ENCODE measurements at regions not wholly inside any gene's neighbourhood (a gene's known extent, or its start where the extent isn't known, plus 50 kb on each side); places are given as distances from the start of the nearest gene placed in this dataset.

- Histone ChIP-seq H3K9me2 (replicated peaks; ENCODE audit: control insufficient read depth, low read length) (no peaks in the 10 kb centered on the region), H3K27me3 (ENCODE audit: control insufficient read depth, low read length) (no peaks in the 10 kb centered on the region), H3K9me3 (ENCODE audit: control insufficient read depth, insufficient read depth, low read length) (no peaks in the 10 kb centered on the region), H3F3A (ENCODE audit: control insufficient read depth, insufficient read depth) (no peaks in the 10 kb centered on the region), H3K4me2 (ENCODE audit: low read length) (no peak overlapping the region), H3K4me1 (ENCODE audit: control insufficient read depth, low read length) (no peaks in the 10 kb centered on the region), H3K79me2 (ENCODE audit: control insufficient read depth, low read length) (no peaks in the 10 kb centered on the region), H3K4me3 (ENCODE audit: low read length) (no peak overlapping the region), H3K27ac (ENCODE audit: low read depth, low read length) (no peak overlapping the region), H3K36me3 (ENCODE audit: control insufficient read depth, low read length) (no peaks in the 10 kb centered on the region), H4K20me1 (ENCODE audit: control insufficient read depth, insufficient read depth, low read depth, low read length) (no peaks in the 10 kb centered on the region)
- TF ChIP-seq CTCF (IDR thresholded peaks at IDR 0.05; ENCODE audit: low read depth, low read length, poor library complexity, severe bottlenecking) (no peak), EZH2phosphoT487 (IDR thresholded peaks at IDR 0.05; ENCODE audit: borderline replicate concordance, low read length) (no peak)
Measured at GRCh38 chr4:189505380-189505779, 435.3 kb upstream of the FRG1 start.

DNA sequence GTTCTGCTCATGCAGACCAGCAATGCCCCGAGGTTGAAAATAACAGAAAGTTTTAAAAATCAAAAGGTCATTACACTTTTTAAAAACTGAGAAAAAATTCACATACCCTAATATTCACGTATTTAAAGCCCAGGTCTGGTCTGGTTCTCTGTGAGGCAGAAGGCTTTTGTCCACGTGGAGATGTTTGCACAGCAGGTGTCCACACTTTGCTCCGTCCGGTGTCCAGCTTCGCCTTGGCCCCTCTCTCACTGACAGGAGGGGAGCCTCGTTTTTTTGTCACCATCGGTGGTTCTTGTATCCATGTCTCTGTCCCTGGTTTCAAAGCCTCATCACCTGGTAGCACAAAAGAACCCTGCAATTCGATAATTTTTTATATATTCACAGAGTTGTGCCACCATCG is 434.6 kb upstream of the FRG1 start:
- Histone ChIP-seq H3K4me2 (ENCODE audit: low read length) (no peak overlapping the region), H3F3A (ENCODE audit: control insufficient read depth, insufficient read depth) (no peaks in the 10 kb centered on the region), H4K20me1 (ENCODE audit: control insufficient read depth, insufficient read depth, low read depth, low read length) (no peaks in the 10 kb centered on the region), H3K4me3 (ENCODE audit: low read length) (no peak overlapping the region), H3K36me3 (ENCODE audit: control insufficient read depth, low read length) (no peaks in the 10 kb centered on the region), H3K27ac (ENCODE audit: low read depth, low read length) (no peak overlapping the region), H3K4me1 (ENCODE audit: control insufficient read depth, low read length) (no peaks in the 10 kb centered on the region), H3K79me2 (ENCODE audit: control insufficient read depth, low read length) (no peaks in the 10 kb centered on the region), H3K27me3 (ENCODE audit: control insufficient read depth, low read length) (no peaks in the 10 kb centered on the region), H3K9me3 (ENCODE audit: control insufficient read depth, insufficient read depth, low read length) (no peaks in the 10 kb centered on the region), H3K9me2 (replicated peaks; ENCODE audit: control insufficient read depth, low read length) (no peaks in the 10 kb centered on the region)
- TF ChIP-seq CTCF (IDR thresholded peaks at IDR 0.05; ENCODE audit: low read depth, low read length, poor library complexity, severe bottlenecking) (no peak), EZH2phosphoT487 (IDR thresholded peaks at IDR 0.05; ENCODE audit: borderline replicate concordance, low read length) (no peak)

- TF ChIP-seq CTCF (IDR thresholded peaks at IDR 0.05; ENCODE audit: low read depth, low read length, poor library complexity, severe bottlenecking) (no peak), EZH2phosphoT487 (IDR thresholded peaks at IDR 0.05; ENCODE audit: borderline replicate concordance, low read length) (no peak)
- H4K20me1 ChIP-seq (ENCODE audit: control insufficient read depth, insufficient read depth, low read depth, low read length): no peaks in the 10 kb centered on the region
- no peaks in the 10 kb centered on the region for H3K9me2 ChIP-seq (replicated peaks; ENCODE audit: control insufficient read depth, low read length)
- no peaks in the 10 kb centered on the region for H3K36me3 ChIP-seq (ENCODE audit: control insufficient read depth, low read length)
- H3K4me2 ChIP-seq (ENCODE audit: low read length): no peak overlapping the region
- H3K9me3 ChIP-seq (ENCODE audit: control insufficient read depth, insufficient read depth, low read length): no peaks in the 10 kb centered on the region
- H3K4me1 ChIP-seq (ENCODE audit: control insufficient read depth, low read length): no peaks in the 10 kb centered on the region
- H3K4me3 ChIP-seq (ENCODE audit: low read length): no peak overlapping the region
- no peaks in the 10 kb centered on the region for H3F3A ChIP-seq (ENCODE audit: control insufficient read depth, insufficient read depth)
- H3K27ac ChIP-seq (ENCODE audit: low read depth, low read length): no peak overlapping the region
- no peaks in the 10 kb centered on the region for H3K79me2 ChIP-seq (ENCODE audit: control insufficient read depth, low read length)
- H3K27me3 ChIP-seq (ENCODE audit: control insufficient read depth, low read length): no peaks in the 10 kb centered on the region
Measured at GRCh38 chr4:189507060-189507459, 433.6 kb upstream of the FRG1 start.

DNA sequence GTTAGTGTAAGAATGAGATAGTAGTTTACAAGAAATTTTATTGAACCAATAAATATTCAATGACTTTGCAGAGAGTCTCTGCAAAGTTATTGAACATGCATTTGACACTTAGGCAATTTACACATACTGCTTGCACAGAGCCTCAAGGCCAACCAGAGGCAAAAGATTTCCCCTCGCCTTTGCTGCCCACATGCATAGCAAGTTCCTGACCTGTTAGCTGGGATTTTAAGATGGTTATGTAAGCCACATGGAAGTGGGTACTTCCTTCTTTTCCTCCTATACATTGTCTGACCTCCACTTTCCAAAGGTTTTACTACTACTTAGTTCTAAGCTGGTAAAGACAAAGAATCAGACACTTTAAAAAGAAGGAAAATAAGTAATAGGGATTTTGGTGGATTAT is 430.1 kb upstream of the FRG1 start:
- no peaks in the 10 kb centered on the region for H3K9me2 ChIP-seq (replicated peaks; ENCODE audit: control insufficient read depth, low read length)
- no peak overlapping the region for H3K4me3 ChIP-seq (ENCODE audit: low read length)
- TF ChIP-seq EZH2phosphoT487 (IDR thresholded peaks at IDR 0.05; ENCODE audit: borderline replicate concordance, low read length): no peak
- TF ChIP-seq CTCF (IDR thresholded peaks at IDR 0.05; ENCODE audit: low read depth, low read length, poor library complexity, severe bottlenecking): no peak
- H3K4me2 ChIP-seq (ENCODE audit: low read length): no peak overlapping the region
- no peaks in the 10 kb centered on the region for H3K79me2 ChIP-seq (ENCODE audit: control insufficient read depth, low read length)
- H3K27ac ChIP-seq (ENCODE audit: low read depth, low read length): no peak overlapping the region
- no peaks in the 10 kb centered on the region for H3K4me1 ChIP-seq (ENCODE audit: control insufficient read depth, low read length)
- H3K9me3 ChIP-seq (ENCODE audit: control insufficient read depth, insufficient read depth, low read length): no peaks in the 10 kb centered on the region
- no peaks in the 10 kb centered on the region for H3F3A ChIP-seq (ENCODE audit: control insufficient read depth, insufficient read depth)
- H3K36me3 ChIP-seq (ENCODE audit: control insufficient read depth, low read length): no peaks in the 10 kb centered on the region
- H3K27me3 ChIP-seq (ENCODE audit: control insufficient read depth, low read length): no peaks in the 10 kb centered on the region
- no peaks in the 10 kb centered on the region for H4K20me1 ChIP-seq (ENCODE audit: control insufficient read depth, insufficient read depth, low read depth, low read length)

All from DOHH2 (cell line).